ENCODE measurements at regions not wholly inside any gene's neighbourhood (a gene's known extent, or its start where the extent isn't known, plus 50 kb on each side); places are given as distances from the start of the nearest gene placed in this dataset.
"Not testable (repeated sequence)": the region's sequence is repeated elsewhere in the genome, so short reads cannot be mapped to it uniquely, and the experiment has no call there.

DNA sequence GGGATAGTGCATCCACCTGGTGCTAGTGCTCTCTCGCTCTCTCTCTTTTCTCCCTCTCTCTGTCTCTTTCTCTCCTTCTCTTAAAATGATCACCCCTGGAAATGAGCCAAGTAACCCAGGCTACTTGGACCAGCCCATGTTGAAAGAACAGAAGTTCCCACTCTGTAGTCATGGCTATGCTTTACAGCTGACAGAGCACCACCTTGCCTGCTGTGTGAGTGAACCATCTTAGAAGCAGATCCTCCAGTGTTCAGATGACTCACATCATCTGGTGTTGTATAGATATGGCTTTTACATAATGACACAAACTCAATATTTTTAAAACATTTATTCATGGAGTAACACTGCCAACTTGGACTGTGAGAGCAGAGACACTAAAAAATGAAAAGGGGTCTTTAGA, 57.7 kb upstream of the POMZP3 start:
- H3K36me3 Mint-ChIP-seq (ENCODE audit: insufficient read depth); ATAC-seq; H3K9me3 Mint-ChIP-seq; H3K4me1 Mint-ChIP-seq (ENCODE audit: low read depth); DNase-seq; H3K4me3 Mint-ChIP-seq: not testable (repeated sequence)
- peaks cover 13% of the 10 kb centered on the region for H3K27me3 Mint-ChIP-seq (ENCODE audit: low read depth)

DNA sequence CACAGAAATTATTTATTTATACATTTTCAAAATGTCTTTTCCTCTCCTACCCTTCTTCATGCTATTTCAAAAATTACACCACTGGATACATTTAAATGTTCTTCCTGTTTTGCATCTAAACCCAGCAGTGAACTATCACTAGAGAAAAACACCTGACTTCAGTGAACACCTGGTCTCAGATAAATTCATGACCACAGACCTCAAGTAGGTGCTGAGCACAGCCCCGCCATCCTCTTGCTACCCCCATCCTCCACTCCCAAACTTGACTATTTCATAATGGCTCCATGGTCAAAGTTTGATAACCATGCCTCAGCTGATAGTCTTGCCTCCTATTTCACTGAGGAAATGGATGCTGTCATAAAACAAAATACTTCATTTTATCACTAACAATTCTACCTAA, 56.6 kb upstream of the POMZP3 start:
- not testable (repeated sequence) for H3K4me1 Mint-ChIP-seq (ENCODE audit: low read depth); DNase-seq; H3K9me3 Mint-ChIP-seq; H3K36me3 Mint-ChIP-seq (ENCODE audit: insufficient read depth); ATAC-seq; H3K4me3 Mint-ChIP-seq
- H3K27me3 Mint-ChIP-seq (ENCODE audit: low read depth), result peaks cover 16% of the 10 kb centered on the region

DNA sequence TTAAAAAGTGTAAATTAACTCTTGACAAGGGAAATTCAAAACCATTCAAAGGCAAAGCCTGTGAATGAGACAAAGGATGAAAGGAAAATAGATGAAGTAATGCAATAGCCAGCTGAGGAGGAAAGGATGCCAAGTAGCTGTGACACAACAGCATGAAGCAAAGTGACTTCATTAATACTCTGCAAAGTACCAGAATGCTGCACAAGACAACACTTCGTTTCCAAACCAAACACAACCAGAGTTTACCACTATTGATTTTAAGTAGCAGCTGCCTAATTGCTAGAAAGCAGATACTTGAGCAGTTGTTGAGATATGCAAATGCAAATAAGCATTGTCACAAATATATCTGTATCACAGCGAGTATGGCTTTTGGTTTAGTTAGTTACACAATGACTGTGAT, 54.7 kb upstream of the POMZP3 start:
- H3K36me3 Mint-ChIP-seq (ENCODE audit: insufficient read depth); H3K9me3 Mint-ChIP-seq; DNase-seq; H3K4me3 Mint-ChIP-seq; ATAC-seq; H3K4me1 Mint-ChIP-seq (ENCODE audit: low read depth): not testable (repeated sequence)
- peaks cover 30% of the 10 kb centered on the region for H3K27me3 Mint-ChIP-seq (ENCODE audit: low read depth)

DNA sequence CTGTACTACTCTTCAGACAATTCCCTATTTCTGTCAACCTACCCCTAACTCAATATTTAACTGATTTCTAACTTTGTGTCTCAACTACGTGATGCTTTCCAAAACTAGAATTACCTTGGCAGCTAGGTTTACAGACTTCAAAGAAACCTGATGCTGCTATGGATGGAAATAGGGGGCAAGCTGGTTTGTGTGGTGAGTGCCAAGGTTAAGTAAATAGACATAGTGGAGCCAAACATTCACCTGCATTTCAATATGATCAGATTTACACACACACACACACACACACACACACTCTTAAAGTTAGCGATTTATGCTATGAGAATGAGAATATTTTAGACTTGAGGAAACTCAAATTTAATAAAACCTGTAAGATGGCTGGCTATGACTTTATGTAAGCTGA, 52.1 kb upstream of the POMZP3 start:
- DNase-seq; H3K9me3 Mint-ChIP-seq; H3K36me3 Mint-ChIP-seq (ENCODE audit: insufficient read depth); H3K4me1 Mint-ChIP-seq (ENCODE audit: low read depth); ATAC-seq; H3K4me3 Mint-ChIP-seq: not testable (repeated sequence)
- peaks cover 32% of the 10 kb centered on the region for H3K27me3 Mint-ChIP-seq (ENCODE audit: low read depth)

DNA sequence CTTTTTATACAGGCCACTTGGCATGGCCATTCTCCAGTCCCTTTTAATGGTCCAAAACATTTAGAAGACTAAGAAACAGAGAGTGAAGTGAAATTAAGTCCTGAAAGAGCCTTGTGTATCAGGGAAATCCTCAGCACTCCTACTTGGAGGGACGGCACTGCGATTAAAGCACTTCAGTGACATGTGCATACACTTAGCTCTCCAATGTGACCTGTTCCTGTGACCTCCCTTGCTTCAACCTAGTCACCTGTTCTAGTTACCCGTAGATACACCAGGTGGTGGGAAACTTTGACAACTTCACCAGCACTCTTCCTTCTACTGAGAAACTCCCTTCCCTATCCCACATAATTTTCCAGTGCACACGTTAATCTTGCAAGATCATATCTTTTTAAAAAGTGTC, 51.4 kb upstream of the POMZP3 start:
- H3K36me3 Mint-ChIP-seq (ENCODE audit: insufficient read depth); H3K4me3 Mint-ChIP-seq; H3K9me3 Mint-ChIP-seq: not testable (repeated sequence)

DNA sequence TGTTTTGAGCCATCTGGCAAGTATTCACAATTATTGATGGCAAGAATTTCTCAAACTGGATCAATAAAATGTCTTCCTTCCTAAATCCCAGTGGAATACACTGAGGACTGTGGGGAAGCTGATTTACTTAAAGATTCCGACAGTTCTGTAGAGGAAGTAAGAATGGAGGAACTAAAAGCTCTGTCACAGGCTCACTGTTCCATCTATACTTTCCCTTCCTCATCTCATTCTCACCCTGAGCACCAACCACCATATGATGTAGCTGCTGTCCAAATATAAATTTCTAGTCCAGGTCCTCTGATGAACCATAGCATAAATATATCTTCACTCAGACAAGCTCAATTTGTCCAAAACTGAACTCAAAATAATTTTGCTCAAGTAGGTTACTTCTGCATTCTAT, 49.8 kb upstream of the POMZP3 start:
- DNase-seq; H3K4me3 Mint-ChIP-seq; H3K36me3 Mint-ChIP-seq (ENCODE audit: insufficient read depth); H3K4me1 Mint-ChIP-seq (ENCODE audit: low read depth); ATAC-seq; H3K9me3 Mint-ChIP-seq: not testable (repeated sequence)
- H3K27me3 Mint-ChIP-seq (ENCODE audit: low read depth), result peaks cover 29% of the 10 kb centered on the region

More for the DNA sequence above, 51.4 kb upstream of the POMZP3 start:
- H3K4me1 Mint-ChIP-seq (ENCODE audit: low read depth); DNase-seq; ATAC-seq: not testable (repeated sequence)
- H3K27me3 Mint-ChIP-seq (ENCODE audit: low read depth), result peaks cover 32% of the 10 kb centered on the region

Measured in activated T-cell treated with anti-CD3 and anti-CD28 coated beads, Interleukin-2, amount 50 U/mL, for 4 hours (primary cell).